ENCODE measurements at regions not wholly inside any gene's neighbourhood (a gene's known extent, or its start where the extent isn't known, plus 50 kb on each side); places are given as distances from the start of the nearest gene placed in this dataset.

GRCh38 chr4:112073181-112073580, 72.1 kb upstream of the FAM241A start:
- TF ChIP-seq SP1 (IDR thresholded peaks at IDR 0.05) (no peak), RAD21 (IDR thresholded peaks at IDR 0.05) (no peak), ATF3 (IDR thresholded peaks at IDR 0.05) (no peak), JUND (IDR thresholded peaks at IDR 0.05) (no peak), FOXA1 (IDR thresholded peaks at IDR 0.05) (no peak), EGR1 (IDR thresholded peaks at IDR 0.05; ENCODE audit: low read depth in 2 of 2) (no peak), YY1 (IDR thresholded peaks at IDR 0.05) (no peak)
- TF ChIP-seq, protein P1, sequence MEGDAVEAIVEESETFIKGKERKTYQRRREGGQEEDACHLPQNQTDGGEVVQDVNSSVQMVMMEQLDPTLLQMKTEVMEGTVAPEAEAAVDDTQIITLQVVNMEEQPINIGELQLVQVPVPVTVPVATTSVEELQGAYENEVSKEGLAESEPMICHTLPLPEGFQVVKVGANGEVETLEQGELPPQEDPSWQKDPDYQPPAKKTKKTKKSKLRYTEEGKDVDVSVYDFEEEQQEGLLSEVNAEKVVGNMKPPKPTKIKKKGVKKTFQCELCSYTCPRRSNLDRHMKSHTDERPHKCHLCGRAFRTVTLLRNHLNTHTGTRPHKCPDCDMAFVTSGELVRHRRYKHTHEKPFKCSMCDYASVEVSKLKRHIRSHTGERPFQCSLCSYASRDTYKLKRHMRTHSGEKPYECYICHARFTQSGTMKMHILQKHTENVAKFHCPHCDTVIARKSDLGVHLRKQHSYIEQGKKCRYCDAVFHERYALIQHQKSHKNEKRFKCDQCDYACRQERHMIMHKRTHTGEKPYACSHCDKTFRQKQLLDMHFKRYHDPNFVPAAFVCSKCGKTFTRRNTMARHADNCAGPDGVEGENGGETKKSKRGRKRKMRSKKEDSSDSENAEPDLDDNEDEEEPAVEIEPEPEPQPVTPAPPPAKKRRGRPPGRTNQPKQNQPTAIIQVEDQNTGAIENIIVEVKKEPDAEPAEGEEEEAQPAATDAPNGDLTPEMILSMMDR (IDR thresholded peaks at IDR 0.05; ENCODE audit: low read depth, low read length, missing input control): no peak
- TF ChIP-seq, protein P2, sequence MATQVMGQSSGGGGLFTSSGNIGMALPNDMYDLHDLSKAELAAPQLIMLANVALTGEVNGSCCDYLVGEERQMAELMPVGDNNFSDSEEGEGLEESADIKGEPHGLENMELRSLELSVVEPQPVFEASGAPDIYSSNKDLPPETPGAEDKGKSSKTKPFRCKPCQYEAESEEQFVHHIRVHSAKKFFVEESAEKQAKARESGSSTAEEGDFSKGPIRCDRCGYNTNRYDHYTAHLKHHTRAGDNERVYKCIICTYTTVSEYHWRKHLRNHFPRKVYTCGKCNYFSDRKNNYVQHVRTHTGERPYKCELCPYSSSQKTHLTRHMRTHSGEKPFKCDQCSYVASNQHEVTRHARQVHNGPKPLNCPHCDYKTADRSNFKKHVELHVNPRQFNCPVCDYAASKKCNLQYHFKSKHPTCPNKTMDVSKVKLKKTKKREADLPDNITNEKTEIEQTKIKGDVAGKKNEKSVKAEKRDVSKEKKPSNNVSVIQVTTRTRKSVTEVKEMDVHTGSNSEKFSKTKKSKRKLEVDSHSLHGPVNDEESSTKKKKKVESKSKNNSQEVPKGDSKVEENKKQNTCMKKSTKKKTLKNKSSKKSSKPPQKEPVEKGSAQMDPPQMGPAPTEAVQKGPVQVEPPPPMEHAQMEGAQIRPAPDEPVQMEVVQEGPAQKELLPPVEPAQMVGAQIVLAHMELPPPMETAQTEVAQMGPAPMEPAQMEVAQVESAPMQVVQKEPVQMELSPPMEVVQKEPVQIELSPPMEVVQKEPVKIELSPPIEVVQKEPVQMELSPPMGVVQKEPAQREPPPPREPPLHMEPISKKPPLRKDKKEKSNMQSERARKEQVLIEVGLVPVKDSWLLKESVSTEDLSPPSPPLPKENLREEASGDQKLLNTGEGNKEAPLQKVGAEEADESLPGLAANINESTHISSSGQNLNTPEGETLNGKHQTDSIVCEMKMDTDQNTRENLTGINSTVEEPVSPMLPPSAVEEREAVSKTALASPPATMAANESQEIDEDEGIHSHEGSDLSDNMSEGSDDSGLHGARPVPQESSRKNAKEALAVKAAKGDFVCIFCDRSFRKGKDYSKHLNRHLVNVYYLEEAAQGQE (IDR thresholded peaks at IDR 0.05): no peak
- TF ChIP-seq, protein P3, sequence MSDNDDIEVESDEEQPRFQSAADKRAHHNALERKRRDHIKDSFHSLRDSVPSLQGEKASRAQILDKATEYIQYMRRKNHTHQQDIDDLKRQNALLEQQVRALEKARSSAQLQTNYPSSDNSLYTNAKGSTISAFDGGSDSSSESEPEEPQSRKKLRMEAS (IDR thresholded peaks at IDR 0.05): no peak

Data from liver (tissue), 3 donors.